DMS153 (cell line): ENCODE measurements at regions not wholly inside any gene's neighbourhood (a gene's known extent, or its start where the extent isn't known, plus 50 kb on each side); places are given as distances from the start of the nearest gene placed in this dataset.
"Not testable (repeated sequence)": the region's sequence is repeated elsewhere in the genome, so short reads cannot be mapped to it uniquely, and the experiment has no call there.

Experiments
- DNase-seq: peaks from one replicate; lab custom pipeline; 2025; lab: John Stamatoyannopoulos, UW

DNA sequence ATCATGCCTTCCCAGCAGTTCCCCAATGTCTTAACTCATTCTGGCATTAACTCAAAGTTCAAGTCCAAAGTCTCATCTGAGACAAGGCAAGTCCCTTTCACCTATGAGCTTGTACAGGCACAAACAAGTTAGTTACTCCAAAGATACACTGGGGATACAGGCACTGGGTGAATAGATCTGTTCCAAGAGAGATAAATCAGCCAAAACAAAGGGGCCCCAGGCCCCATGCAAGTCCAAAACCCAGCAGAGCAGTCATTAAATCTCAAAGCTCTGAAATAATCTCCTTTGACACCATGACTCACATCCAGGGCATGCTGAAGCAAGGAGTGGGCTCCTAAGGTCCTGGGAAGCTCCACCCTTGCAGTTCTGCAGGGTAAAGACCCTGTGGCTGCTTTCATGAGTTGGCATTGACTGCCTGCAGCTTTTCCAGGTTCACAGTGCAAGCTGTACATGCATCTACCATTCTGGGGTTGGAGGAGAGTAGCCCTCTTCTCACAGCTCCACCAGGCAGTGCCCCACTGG is 332.2 kb upstream of the KIF2B start:
- no peak for DNase-seq

DNA sequence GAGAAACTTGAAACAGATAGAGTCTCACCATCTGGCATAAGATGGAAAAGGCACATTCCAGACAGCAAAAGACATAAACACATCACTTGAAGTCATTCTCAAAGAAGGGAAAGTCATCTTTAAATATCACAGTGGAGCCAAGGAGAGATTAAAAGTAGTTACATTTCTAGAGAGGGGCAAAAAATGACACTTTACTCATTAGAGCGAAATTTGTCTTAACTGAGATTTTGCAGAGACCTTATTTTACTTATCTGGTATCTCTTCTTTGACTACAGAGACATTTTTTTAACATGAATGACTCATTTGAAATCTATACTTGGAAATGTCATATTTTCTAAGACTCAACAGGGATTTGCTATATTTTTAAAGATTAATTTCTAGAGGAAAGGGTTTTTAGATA is 339.0 kb upstream of the KIF2B start:
- no peak for DNase-seq

DNA sequence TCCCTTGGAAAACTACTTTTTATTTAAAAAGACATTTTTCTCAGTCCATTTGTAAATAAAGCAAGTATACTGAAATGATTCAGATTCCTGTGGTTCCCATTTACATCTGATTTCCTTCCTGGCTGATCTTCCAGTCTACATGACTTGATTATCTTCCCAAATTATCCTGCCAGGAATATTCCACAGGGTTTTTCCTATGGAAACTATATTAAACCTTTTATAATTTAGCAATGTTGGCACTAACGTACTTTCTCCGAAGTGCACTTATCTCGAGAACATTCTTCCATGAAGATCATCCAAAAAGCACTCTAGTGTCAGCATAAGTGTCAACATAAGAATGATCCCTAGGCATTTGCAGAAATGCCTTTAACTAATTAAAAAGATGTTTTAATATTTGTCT is 347.7 kb upstream of the KIF2B start:
- no peak for DNase-seq

DNA sequence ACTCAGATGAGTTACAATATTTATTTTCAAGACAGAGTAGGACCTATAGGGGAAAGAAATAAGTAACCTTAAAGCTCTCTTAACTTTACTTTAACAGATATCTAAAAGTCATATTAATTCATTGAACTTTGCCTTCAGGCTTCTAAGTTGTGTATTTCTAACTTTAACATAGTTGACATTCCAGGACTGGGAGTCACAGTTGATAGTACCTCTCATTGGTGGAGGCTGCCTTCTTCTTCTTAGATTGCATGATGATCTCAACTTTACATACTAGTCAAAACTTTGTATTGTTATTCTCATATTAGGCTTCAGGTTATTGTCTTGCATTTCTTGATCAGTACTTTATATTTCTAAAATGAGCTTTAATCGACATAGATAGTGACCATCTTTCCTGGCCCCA is 350.1 kb upstream of the KIF2B start:
- no peak for DNase-seq

DNA sequence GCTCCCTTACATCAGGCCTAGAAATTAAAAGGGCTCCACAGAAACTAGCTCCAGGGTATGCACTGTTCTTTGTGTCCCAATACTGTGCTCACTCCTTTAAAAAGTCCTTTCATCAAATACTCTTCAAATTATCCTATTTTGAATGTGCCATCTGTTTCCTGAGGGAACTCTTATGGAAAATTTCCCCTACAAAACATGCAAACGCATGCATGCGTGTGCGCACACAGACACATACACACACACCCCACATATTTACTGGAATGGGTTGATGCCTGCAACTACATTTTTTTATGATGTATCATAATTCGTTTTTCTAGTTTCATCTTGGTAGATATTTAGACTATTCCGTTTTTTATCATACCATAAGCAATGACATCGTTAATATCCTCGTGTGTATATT is 351.2 kb upstream of the KIF2B start:
- DNase-seq, result no peak

DNA sequence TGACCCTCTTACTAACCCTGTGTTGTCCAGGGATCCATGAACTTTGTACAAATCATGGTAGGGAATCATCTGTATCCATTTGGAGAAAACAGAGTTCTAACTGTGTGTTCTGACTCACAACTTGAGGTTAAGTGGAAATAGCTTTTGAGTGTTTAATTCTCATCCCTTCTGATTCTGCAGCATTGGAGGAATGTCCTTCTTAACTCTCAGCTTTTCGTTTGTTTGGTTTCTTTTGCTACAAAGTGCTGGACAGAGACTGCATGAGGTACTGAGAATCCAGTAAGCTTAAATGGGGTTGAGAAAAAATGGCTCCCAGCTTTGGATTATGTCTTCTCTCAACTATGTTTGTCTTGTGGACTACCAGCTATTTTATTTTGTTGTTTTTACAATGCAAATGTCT is 352.1 kb upstream of the KIF2B start:
- no peak for DNase-seq

DNA sequence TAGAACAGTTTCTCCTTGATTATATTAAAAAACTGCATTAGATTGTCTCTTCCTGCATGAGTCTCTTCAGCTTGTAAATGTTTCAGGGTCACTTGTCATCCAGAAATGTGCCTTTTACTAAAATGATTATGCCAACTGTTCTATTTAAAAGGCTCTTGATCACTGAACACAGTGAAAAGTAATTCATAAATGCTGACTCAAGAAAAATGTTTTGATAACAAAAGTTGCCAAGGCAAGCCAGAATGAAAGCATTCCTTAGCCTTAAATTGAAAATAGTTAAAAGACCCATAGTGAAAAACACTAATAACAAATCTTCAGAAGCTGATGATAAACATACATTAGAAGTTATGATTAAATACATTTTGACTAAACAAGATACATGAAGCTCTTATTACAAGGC is 356.0 kb upstream of the KIF2B start:
- no peak for DNase-seq

DNA sequence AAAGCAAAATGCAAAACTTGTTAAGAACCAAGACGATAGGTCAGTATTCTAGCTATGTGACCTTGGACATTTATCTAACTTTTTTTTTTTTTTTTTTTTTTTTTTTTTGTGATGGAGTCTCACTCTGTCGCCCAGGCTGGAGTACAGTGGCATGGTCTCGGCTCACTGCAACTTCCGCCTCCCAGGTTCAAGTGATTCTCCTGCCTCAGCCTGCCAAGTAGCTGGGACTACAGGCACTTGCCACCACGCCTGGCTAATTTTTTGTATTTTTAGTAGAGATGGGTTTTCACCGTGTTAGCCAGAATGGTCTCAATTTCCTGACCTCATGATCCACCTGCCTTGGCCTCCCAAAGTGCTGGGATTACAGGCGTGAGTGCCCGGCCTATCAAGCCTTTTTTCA is 358.3 kb upstream of the KIF2B start:
- DNase-seq, result not testable (repeated sequence)

DNA sequence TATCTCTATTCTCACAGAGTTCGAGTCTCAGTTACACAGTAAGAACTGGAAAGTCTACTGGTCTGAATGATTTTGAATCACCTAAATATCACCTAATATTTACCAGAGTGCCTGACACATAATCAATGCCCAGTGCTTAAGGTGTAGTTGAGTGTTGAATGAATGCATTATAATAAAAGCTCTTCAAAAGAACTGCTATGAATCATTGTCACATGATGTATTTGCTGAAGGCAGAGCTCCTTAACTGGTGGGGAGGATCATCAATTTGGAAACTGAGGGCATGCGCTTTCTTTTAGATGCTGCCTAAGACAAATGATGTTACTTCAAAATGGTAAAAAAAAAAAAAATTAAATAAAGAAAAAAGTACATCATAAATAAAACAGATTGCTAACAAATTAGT is 359.4 kb upstream of the KIF2B start:
- DNase-seq, result no peak

DNA sequence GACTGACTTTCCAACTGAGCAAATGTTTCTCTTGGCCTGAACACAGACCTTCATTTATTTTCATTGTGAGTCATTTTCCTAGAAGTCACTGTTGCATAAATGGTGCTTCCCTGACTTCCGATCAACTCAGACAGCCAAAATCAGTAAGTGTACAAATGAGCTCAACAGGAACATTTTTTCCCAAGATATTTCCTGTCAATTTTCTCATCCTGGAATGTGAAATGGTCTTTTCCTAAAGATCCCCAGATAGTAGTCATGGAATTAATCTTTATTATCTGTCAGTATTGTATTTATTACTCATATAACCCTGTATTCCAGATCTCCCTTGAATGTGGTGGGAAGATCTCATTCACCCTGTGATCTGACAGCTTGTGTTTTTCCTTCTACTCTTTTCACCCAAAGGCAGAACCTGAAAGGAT is 360.3 kb upstream of the KIF2B start:
- DNase-seq, result no peak

DNA sequence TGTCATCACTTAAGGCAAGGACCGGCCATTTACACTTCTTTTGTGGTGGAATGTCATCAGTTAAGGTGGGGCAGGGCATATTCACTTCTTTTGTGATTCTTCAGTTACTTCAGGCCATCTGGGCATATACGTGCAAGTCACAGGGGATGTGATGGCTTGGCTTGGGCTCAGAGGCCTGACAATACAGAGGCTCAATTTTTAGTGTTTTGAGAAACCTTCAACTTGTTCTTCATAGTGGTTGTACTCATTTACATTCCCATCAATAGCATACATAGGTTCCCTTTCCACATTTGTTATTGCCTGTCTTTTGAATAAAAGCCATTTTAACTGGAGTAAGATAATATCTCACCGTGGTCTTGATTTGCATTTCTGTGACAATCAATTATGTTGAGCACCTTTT is 366.8 kb upstream of the KIF2B start:
- not testable (repeated sequence) for DNase-seq

DNA sequence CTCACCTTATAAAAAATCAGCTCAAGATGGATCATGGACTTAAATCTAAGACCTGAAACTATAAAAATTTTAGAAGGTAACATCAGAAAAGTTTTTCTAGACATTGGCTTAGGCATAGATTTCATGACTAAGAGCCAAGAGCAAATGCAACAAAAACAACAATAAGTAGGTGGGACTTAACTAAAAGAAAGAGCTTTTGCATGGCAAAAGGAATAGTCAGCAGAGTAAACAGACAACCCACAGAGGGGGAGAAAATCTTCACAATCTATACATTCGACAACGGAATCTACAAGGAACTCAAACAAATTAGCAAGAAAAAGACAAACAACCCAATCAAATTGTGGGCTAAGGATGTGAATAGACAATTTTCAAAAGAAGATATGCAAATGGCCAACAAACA is 368.4 kb upstream of the KIF2B start:
- DNase-seq, result no peak

DNA sequence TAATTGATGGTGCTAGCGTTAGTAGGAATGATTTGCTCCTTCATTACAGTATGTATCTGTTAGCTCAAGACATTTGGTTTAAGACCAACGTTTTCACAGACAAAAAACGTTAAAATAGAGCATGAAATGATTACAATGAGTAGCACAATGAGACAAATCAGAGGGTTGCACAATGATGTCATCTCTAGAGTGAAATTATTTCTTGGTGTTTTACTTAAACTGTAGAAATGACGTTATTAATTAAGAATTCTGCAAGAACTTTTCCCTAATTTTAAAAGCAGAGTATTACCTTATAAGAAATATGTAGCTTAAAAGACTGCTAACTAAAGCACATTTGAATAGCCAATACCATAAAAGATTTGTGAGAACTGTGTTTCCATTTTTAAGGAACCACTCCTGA is 373.4 kb upstream of the KIF2B start:
- no peak for DNase-seq

DNA sequence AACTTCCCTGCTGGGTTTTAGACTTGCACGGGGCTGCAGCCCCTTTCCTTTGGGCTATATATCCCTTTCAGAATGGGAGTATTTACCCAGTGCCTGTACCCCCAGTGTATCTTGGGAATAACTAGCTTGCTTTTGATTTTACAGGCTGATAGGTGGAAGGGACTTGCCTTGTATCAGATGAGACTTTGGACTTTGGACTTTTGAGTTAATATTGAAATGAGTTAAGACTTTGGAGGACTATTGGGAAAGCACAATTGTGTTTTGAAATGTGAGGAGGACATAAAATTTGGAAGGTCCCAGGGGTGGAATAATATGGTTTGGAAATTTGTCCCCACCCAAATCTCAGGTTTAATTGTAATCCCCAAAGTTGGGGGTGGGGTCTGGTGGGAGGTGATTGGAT is 393.8 kb upstream of the KIF2B start:
- no peak for DNase-seq

DNA sequence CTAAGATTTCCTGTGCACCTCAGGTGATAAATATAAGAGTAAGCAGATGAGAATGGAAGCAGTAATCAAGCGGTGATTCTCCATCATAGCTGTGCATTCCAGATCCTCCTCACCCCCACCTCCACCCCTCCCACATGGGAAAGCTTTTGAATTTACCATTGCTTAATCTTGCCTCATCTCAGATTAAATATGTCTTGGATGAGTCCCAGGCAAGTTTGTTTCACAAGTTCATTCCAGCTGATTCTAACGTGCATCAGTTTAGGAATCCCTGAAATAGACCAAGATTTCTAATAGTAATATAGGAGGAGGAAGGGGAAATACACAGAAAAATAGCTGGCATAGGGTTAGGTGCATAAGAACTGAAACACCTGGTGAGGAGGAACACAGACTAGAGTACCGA is 396.2 kb upstream of the KIF2B start:
- DNase-seq, result no peak

DNA sequence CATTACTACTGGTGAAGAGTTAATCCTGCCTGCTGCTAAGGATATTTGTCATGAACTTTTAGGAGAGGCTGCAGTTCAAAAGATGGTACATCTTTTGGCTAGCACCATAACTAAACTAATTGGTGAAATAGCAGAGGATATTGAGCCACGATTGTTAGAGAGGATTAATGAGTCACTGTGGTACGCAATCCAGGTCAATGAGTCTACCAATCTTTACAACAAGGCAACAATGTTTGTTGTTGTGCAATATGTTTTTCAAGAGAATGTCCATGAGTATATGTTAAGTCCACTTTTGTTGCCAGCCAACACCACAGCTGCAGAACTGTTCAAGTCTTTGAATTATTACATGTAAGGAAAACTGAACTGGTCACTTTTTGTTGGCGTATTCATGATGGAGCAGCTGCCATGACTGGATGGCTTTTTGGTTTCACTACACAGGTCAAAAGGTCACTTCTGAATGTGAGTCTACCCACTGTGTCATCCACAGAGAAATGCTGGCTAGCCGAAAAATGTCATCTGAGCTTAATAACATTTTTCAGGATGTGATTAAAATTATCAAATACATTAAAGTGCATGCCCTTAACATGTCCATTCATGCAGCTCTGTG is 402.6 kb upstream of the KIF2B start:
- no peak for DNase-seq

DNA sequence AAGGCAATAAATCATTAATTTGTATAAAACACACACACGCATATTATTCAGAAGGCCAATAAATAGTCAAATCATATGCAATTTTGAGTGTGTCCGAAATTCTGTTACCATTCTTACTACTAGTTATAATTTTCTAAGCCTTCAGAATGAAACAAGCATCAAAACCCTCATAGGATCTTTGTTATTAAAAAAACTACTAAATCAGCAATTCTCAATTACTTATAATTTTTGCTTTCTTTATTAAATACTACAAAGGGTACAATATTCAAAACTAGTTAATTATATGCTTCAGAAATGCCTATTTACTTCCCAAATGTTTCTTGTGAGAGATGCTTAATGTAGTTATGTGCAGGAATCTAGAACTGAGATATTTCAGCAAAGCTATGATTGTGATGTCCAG is 413.1 kb upstream of the KIF2B start:
- DNase-seq, result no peak

DNA sequence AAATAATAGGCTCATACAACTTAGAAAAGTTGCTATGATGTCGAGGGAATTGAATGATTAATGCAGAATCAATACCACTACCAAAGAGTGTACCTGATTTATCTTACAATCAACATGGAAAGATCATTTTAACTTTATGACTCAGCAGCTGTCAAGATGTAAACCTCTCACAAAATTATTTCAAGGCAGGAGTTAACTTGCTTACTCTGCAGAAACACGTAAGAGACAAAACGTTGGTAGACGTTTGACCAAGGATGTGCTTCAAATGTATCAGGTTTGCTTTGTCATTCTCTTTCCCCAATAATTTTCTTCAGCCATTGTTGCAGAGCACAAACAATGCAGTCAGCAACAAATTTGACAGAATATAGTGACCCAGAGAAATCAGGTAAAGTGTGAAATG is 415.8 kb upstream of the KIF2B start:
- no peak for DNase-seq

DNA sequence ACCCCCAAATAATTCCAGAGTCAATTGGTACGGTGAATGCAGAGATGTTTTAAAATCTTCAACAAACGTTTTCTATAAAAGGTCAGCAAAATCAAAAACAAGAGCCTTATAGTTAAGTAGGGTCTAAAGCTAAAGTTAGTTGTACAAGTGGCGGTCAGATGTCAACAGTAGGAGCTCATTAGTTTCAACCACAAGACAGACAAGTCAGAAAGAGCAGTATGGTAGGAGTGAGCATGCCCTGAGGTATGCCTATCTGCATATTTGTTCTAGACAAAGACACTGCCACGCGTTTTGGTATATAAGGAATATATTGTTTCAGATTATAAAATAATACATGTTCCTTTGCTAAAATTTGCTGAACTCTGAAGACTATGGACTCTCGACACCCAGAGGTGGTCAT is 431.5 kb upstream of the KIF2B start:
- no peak for DNase-seq

DNA sequence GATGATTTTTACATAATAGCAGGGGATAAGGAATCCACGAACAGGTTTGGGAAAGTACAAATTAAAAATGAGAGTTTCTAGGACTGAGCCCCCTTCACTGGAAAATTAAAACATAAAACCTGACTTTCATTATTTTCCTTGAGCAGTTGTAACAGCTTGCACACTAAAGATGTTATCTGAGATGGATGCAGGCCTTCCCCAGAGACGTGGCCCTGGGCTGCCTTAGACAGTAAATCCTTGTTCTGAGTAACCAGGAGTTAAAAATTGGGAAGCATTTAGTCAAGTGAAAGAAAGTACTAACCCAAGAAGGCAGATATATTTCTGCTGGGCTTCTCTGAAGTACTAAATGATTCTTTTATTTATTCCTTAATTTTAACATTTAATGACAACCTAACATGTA is 432.2 kb upstream of the KIF2B start:
- DNase-seq, result no peak

DNA sequence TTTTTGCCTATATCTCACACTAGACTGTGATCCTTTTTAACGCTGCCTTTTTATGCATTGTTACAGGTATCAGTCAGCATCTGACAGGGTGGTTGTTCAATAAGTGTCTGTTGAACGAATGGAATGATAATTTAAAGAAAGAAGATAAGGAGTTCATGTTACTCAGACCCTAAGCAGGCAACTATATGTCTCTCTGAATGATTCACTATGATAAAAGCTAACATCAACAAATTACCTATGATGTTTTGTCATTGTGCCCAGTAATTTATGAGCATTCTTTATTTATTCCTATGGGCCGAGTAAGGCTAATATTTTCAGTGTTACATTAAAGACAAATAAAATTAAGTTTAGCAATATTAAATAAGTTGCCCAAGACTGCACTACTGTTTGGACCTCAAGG is 435.0 kb upstream of the KIF2B start:
- no peak for DNase-seq

DNA sequence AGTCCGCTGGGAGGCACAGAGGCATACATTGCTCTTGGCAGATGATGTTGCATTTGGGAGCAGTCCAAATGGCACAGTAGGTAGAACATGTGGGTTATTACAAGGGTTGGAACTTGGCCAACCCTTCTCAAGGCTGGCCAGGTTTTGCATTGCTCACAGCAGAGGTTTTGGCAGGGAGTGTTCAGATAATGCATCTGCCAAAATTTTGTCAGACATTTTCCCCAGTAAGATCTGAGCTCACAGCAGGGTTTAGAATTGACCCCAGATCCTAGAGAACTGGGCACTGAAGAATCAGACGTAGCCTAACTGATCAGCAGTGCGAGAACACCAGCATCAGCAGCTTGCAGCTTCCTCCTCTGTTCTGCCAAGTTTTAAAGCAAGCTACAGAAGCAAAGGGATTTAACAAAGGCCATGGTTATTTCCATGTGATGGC is 468.8 kb upstream of the KIF2B start:
- peak; percentile 52 for DNase-seq

DNA sequence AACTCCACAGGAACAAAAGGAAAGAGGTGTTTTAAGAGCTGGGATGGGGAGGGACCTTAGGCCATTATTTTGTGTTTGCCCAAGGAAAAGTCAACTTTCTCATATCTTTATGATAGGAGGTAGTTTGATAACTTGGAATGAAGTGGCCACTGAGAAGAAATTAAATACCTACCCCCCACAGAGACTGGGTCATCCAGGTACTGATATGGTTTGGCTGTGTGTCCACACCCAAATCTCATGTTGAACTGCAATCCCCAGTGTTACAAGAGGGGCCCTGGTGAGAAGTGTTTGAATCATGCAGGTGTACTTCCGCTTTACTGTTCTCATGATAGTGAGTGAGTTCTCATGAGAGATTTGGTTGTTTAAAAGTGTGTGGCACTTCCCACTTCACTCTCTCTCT is 477.9 kb upstream of the KIF2B start:
- no peak for DNase-seq

DNA sequence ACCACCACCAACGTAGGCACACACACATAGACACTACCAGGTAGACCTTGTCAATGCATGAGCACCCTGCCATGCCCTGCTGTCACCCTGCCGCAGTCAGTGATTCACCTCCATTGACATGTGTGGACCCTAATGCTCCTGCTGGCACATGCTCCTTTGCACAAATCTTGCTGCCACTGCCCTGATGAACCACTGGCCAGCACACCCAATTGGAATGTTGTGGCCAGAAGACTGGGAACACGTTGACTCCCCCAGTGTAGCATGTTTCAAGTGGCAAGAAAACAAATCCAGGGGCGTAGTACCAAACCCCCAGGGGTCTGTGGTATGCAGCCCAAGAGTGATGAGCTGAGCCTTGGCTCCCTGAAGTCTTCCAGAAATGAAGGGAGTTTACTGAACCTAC is 486.4 kb upstream of the KIF2B start:
- no peak for DNase-seq

DNA sequence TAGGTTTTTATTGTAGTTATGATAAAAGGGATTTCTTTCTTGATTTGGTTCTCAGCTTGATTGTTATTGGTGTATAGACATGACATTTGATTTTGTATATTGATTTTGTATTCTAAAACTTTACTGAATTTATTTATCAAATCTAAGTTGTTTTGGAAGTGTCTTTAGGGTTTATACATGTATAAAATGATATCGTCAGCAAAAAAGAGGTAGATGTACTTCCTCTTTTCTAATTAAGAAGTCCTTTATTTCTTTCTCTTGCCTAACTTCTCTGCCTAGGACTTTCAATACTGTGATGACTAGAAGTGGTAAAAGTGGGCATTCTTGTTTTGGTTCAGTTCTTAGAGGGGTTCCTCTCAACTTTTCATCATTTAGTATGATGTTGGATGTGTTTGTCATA is 487.3 kb upstream of the KIF2B start:
- DNase-seq, result no peak
